HEK293 (cell line): ENCODE measurements at regions not wholly inside any gene's neighbourhood (a gene's known extent, or its start where the extent isn't known, plus 50 kb on each side); places are given as distances from the start of the nearest gene placed in this dataset.

Source experiments
- CTCF ChIA-PET: fragments of 350-600 bp; formaldehyde crosslinking; extraction: SDS; loops from one replicate; lab custom pipeline; 2021; ENCODE audit warnings: antibody characterized with exemption; lab: Yijun Ruan, JAX
- POLR2A ChIA-PET: fragments of 300-600 bp; formaldehyde crosslinking; extraction: SDS; loops from one replicate; lab custom pipeline; 2020; ENCODE audit warnings: antibody characterized with exemption, inconsistent platforms; lab: Yijun Ruan, JAX
- H3K27ac ChIP-seq: fragments of 200-500 bp; sonication (Bioruptor generic); 2 replicates; pipeline ENCODE4 v1.5.1; 2014; ENCODE audit warnings: low read depth, low read length, control low read depth, inconsistent platforms; ENCODE audit errors: extremely low read depth
- H3K36me3 ChIP-seq, 2 experiments: fragments of 200-500 bp in 1 of 2; sonication (Bioruptor generic) in 1 of 2; 1 replicate in 1 of 2; 2 replicates in 1 of 2; pipeline ENCODE4 v1.5.1; 2014 to 2017; ENCODE audit warnings: inconsistent platforms in 2 of 2, low read length in 2 of 2; ENCODE audit not compliant: control insufficient read depth in 2 of 2, insufficient read depth in 1 of 2
- H3K4me1 ChIP-seq: fragments of 200-500 bp; sonication (Bioruptor generic); 2 replicates; pipeline ENCODE4 v1.5.1; 2014; ENCODE audit warnings: mild to moderate bottlenecking, low read length, inconsistent platforms; ENCODE audit not compliant: control insufficient read depth, insufficient read depth
- H3K4me3 ChIP-seq: 2 replicates; pipeline ENCODE4 v1.5.1; 2011; ENCODE audit warnings: low read depth, mild to moderate bottlenecking, control low read depth, low read length, moderate library complexity
- H3K9me3 ChIP-seq: fragments of 200-500 bp; sonication (Bioruptor generic); 2 replicates; pipeline ENCODE4 v1.5.1; 2014; ENCODE audit warnings: low read depth, low read length, inconsistent platforms; ENCODE audit not compliant: control insufficient read depth, insufficient read depth
- PRDM4 ChIP-seq: fragments of 450-650 bp; formaldehyde crosslinking; IDR thresholded peaks from 2 replicates; pipeline ENCODE4 v1.5.1; 2017; ENCODE audit warnings: missing biosample characterization, missing genetic modification characterization
- TSHZ1 ChIP-seq: fragments of 450-650 bp; formaldehyde crosslinking; IDR thresholded peaks from 2 replicates; pipeline ENCODE4 v1.5.1; 2016; ENCODE audit warnings: missing biosample characterization, missing genetic modification characterization, borderline replicate concordance
- ZBTB44 ChIP-seq: fragments of 450-650 bp; IDR thresholded peaks from 2 replicates; pipeline ENCODE4 v1.5.1; 2018; ENCODE audit warnings: missing biosample characterization, mild to moderate bottlenecking, missing genetic modification characterization
- ZFP3 ChIP-seq: fragments of 450-650 bp; formaldehyde crosslinking; IDR thresholded peaks from 2 replicates; pipeline ENCODE4 v1.5.1; 2016; ENCODE audit warnings: low read depth, missing biosample characterization, missing genetic modification characterization
- ZNF121 ChIP-seq: fragments of 450-650 bp; formaldehyde crosslinking; IDR thresholded peaks from 2 replicates; pipeline ENCODE4 v1.5.1; 2016; ENCODE audit warnings: missing biosample characterization, missing genetic modification characterization
- ZNF133 ChIP-seq: fragments of 450-650 bp; formaldehyde crosslinking; IDR thresholded peaks from 2 replicates; pipeline ENCODE4 v1.5.1; 2016; ENCODE audit warnings: missing biosample characterization, missing genetic modification characterization
- ZNF19 ChIP-seq: fragments of 450-650 bp; formaldehyde crosslinking; IDR thresholded peaks from 2 replicates; pipeline ENCODE4; 2016; ENCODE audit warnings: missing biosample characterization, missing genetic modification characterization, low read depth
- ZNF214 ChIP-seq: fragments of 450-650 bp; formaldehyde crosslinking; IDR thresholded peaks from 2 replicates; pipeline ENCODE4 v1.5.1; 2017; ENCODE audit warnings: missing biosample characterization, mild to moderate bottlenecking, missing genetic modification characterization, borderline replicate concordance
- ZNF341 ChIP-seq: fragments of 450-650 bp; formaldehyde crosslinking; IDR thresholded peaks from 2 replicates; pipeline ENCODE4; 2016; ENCODE audit warnings: low read depth, missing biosample characterization, missing genetic modification characterization
- ZNF621 ChIP-seq: fragments of 450-650 bp; formaldehyde crosslinking; IDR thresholded peaks from 2 replicates; pipeline ENCODE4 v1.5.1; 2017; ENCODE audit warnings: missing biosample characterization, missing genetic modification characterization
- ZNF658 ChIP-seq: fragments of 450-650 bp; formaldehyde crosslinking; IDR thresholded peaks from 2 replicates; pipeline ENCODE4; 2016; ENCODE audit warnings: missing biosample characterization, missing genetic modification characterization
- ZNF701 ChIP-seq: fragments of 450-650 bp; formaldehyde crosslinking; IDR thresholded peaks from 2 replicates; pipeline ENCODE4 v1.5.1; 2016; ENCODE audit warnings: missing biosample characterization, missing genetic modification characterization
- ZNF76 ChIP-seq: fragments of 450-650 bp; formaldehyde crosslinking; IDR thresholded peaks from 2 replicates; pipeline ENCODE4; 2016; ENCODE audit warnings: low read depth, missing biosample characterization, missing genetic modification characterization, borderline replicate concordance
- ZNF777 ChIP-seq: fragments of 450-650 bp; formaldehyde crosslinking; IDR thresholded peaks from 2 replicates; pipeline ENCODE4 v1.5.1; 2017; ENCODE audit warnings: missing biosample characterization, missing genetic modification characterization, borderline replicate concordance

GRCh38 chr15:35218215-35218614 lies 133.1 kb upstream of the NANOGP8 start (continued):
- no peak for TF ChIP-seq ZNF133 (tag by site-specific recombination)
- TF ChIP-seq ZNF19 (tag by site-specific recombination): no peak
- TF ChIP-seq TSHZ1 (tag by site-specific recombination): no peak

DNA sequence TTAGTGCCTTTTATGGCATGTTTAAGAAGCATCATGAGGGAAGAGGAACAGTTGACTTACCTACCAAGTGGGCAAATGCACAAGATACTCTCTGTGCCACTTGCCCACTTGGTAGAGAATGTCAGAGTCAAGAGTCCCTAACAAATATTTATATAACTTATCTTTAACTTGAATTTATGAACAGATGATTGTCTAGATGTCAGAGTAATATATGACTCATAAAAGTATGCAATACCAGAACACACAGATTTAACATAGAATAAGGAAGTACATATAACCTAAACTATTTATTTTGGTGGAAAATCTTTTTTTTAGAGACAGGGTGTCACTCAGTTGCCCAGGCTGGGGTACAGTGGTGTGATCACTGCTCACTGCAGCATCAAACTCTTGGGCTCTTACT lies 130.0 kb upstream of the NANOGP8 start:
- TF ChIP-seq ZNF76 (tag by site-specific recombination) (no peak), PRDM4 (tag by site-specific recombination) (no peak), ZNF121 (no peak), ZBTB44 (tag by site-specific recombination) (no peak), ZNF777 (tag by site-specific recombination) (no peak), ZFP3 (tag by site-specific recombination) (no peak), TSHZ1 (tag by site-specific recombination) (no peak), ZNF621 (no peak), ZNF658 (no peak), ZNF701 (tag by site-specific recombination) (no peak), ZNF214 (tag by site-specific recombination) (no peak), ZNF341 (no peak)
- Histone ChIP-seq H3K36me3 (no peaks in the 10 kb centered on the region), H3K9me3 (no peaks in the 10 kb centered on the region), H3K4me3 (no peak overlapping the region), H3K4me1 (no peaks in the 10 kb centered on the region), H3K27ac (no peak overlapping the region)
- CTCF ChIA-PET: interaction anchor here (0.6 kb wide), 1 partner anchor 604 kb away, joined by 3 read pairs; no protein-coding TSS in a partner anchor
- POLR2A ChIA-PET: no interaction called here
